KMS-11 (cell line): ENCODE measurements at regions not wholly inside any gene's neighbourhood (a gene's known extent, or its start where the extent isn't known, plus 50 kb on each side); places are given as distances from the start of the nearest gene placed in this dataset.

Source experiments
- H2AFZ ChIP-seq: fragments of 200-600 bp; sonication (generic); 2 replicates; pipeline ENCODE4 v1.6.1; 2016; ENCODE audit warnings: antibody characterized with exemption, mixed run types, low read depth
- H3K27ac ChIP-seq: fragments of 200-600 bp; sonication (generic); 2 replicates; pipeline ENCODE4 v1.6.1; 2016; ENCODE audit warnings: mild to moderate bottlenecking, mixed run types
- H3K27me3 ChIP-seq: fragments of 200-600 bp; sonication (generic); 2 replicates; pipeline ENCODE4 v1.6.1; 2017; ENCODE audit warnings: mild to moderate bottlenecking, low read depth, mixed run types, moderate library complexity; ENCODE audit not compliant: insufficient read depth
- H3K36me3 ChIP-seq: fragments of 200-600 bp; sonication (generic); 2 replicates; pipeline ENCODE4 v1.6.1; 2017; ENCODE audit warnings: mild to moderate bottlenecking, mixed run types; ENCODE audit not compliant: insufficient read depth
- H3K4me1 ChIP-seq: fragments of 200-600 bp; sonication (generic); 2 replicates; pipeline ENCODE4 v1.6.1; 2016; ENCODE audit warnings: mild to moderate bottlenecking, low read depth, mixed run types; ENCODE audit not compliant: poor library complexity, severe bottlenecking
- H3K4me2 ChIP-seq: fragments of 200-600 bp; sonication (generic); 2 replicates; pipeline ENCODE4 v1.7.0; 2016; ENCODE audit warnings: mild to moderate bottlenecking, mixed run types
- H3K4me3 ChIP-seq: fragments of 200-600 bp; sonication (generic); IDR thresholded peaks from 2 replicates; pipeline ENCODE4 v1.6.1; 2017; ENCODE audit warnings: low read depth, low read length, mixed read lengths; ENCODE audit not compliant: insufficient read depth
- H3K79me2 ChIP-seq: fragments of 200-600 bp; sonication (generic); 2 replicates; pipeline ENCODE4 v1.6.1; 2016; ENCODE audit warnings: low read depth, mixed run types; ENCODE audit not compliant: insufficient read depth
- H3K9ac ChIP-seq: fragments of 200-600 bp; sonication (generic); 2 replicates; pipeline ENCODE4 v1.6.1; 2016; ENCODE audit warnings: mild to moderate bottlenecking, mixed run types
- H4K20me1 ChIP-seq: fragments of 200-600 bp; sonication (generic); 2 replicates; pipeline ENCODE4 v1.6.1; 2016; ENCODE audit warnings: mild to moderate bottlenecking, mixed run types; ENCODE audit not compliant: insufficient read depth
- TF ChIP-seq, protein P1 (sequence below): fragments of 200-600 bp; sonication (generic); conservative IDR thresholded peaks from 2 replicates; pipeline ENCODE4 v1.6.1; 2017; ENCODE audit warnings: low read depth, mild to moderate bottlenecking, antibody characterized with exemption, low read length, moderate library complexity, mixed read lengths

DNA sequence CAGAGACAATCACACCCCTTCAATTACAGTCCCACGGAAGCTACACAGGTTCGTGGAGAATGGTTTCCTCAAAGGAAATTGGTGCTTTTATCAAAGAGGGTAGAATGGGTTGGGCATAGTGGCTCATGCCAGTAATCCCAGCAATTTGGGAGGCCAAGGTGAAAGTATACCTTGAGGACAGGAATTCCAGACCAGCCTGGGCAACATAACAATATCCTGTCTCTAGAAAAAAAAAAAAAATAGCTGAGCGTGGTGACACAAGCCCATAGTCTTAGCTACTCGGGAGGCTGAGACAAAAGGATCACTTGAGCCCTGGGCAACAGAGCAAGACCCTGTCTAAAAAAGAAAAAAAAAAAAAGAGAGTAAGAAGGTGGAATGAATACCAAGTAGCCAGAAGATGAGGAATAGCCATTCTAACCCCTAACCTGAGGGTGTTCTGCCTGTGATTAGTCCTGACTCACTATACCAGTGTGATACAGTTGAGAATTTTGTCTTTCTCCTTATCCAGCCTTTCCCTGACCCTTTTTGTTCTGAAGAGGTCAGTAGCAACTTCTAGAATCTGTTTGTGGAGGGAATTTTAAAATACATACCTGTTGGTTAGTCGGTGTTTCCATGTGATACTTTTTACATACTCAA, 283.2 kb downstream of the MREG start:
- Histone ChIP-seq H4K20me1 (no peaks in the 10 kb centered on the region), H3K4me3 (no peak overlapping the region), H3K27me3 (no peaks in the 10 kb centered on the region), H3K4me1 (no peaks in the 10 kb centered on the region), H3K9ac (no peak overlapping the region), H3K4me2 (no peak overlapping the region), H3K27ac (no peak overlapping the region), H2AFZ (no peak overlapping the region), H3K79me2 (no peaks in the 10 kb centered on the region), H3K36me3 (no peaks in the 10 kb centered on the region)
- TF ChIP-seq, protein P1, sequence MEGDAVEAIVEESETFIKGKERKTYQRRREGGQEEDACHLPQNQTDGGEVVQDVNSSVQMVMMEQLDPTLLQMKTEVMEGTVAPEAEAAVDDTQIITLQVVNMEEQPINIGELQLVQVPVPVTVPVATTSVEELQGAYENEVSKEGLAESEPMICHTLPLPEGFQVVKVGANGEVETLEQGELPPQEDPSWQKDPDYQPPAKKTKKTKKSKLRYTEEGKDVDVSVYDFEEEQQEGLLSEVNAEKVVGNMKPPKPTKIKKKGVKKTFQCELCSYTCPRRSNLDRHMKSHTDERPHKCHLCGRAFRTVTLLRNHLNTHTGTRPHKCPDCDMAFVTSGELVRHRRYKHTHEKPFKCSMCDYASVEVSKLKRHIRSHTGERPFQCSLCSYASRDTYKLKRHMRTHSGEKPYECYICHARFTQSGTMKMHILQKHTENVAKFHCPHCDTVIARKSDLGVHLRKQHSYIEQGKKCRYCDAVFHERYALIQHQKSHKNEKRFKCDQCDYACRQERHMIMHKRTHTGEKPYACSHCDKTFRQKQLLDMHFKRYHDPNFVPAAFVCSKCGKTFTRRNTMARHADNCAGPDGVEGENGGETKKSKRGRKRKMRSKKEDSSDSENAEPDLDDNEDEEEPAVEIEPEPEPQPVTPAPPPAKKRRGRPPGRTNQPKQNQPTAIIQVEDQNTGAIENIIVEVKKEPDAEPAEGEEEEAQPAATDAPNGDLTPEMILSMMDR = no peak

DNA sequence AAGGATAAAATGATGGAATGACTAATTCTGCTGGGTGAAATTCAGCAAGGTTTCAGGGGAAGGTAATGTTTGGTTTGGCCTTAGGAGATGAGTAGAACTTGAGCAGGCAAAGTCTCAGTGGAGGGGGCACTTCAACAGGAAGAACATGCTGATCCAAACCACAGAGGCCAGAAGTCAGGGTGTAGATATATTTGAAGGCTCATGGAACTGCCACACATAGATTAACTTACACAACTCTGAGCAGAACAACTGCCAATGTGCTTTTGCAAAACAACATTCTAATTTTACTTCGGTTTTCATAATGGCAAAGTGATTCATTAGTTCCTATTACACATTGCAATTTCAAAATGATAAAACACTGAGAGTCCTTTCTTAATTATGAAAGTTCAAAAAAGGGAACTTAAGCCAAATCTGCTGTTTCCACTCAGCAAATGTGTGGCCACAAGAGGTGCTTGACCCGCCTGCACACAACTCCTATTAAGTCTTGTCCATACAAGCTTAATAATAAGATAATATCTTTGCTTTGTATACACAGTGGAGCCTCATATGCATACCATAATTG, 284.8 kb downstream of the MREG start:
- Histone ChIP-seq H3K36me3 (no peaks in the 10 kb centered on the region), H3K4me2 (no peak overlapping the region), H3K4me1 (no peaks in the 10 kb centered on the region), H3K9ac (no peak overlapping the region), H3K79me2 (no peaks in the 10 kb centered on the region), H3K27me3 (no peaks in the 10 kb centered on the region), H3K4me3 (no peak overlapping the region), H2AFZ (no peak overlapping the region), H4K20me1 (no peaks in the 10 kb centered on the region), H3K27ac (no peak overlapping the region)
- TF ChIP-seq, protein P1 = no peak

DNA sequence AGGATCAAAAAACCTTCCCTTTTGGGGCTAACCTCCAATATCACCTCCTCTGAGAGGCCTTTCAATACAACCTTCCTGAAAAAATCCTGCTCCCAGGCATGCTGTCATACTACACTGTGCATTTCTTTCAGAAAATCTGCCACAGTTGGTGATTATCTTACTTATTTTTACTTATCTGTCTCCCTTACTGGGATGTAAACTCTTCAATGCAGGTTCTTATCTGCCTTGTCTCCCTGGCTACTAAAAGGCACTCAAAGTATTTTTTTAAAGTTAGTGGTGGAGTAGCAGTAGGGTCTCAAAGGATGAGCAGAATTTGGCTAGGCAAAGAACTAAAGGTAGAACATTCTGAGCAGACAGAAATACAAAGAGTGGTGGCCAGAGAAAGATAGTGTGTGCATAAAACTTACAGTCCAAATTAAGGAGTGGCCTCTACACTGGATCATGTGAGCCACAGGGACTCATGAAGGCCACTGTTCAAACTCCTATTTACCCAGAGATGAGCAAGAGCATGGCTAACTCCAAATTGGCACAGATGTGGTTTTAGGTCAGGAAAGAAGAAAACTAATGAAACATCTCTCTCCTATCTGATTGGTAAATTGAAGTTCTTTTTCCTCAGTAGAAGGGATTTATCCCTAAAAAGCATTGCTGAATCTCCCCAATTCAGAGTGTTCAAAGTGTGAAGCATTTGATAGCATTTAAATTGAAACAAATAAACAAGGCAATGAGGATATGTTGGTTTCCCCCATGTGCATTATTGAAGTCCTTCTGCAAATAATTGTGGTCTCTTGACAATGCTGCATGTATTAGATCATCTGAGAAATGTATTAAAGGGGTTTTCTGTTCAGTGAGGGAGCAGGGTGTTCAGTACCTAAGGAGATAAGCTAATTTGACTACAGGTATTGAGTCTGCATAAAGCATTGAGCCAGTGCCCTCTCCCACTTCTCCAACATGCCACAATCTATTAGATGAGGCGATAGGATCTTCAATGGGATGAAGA, 285.5 kb downstream of the MREG start:
- TF ChIP-seq, protein P1 = no peak
- H4K20me1 ChIP-seq = no peaks in the 10 kb centered on the region
- no peaks in the 10 kb centered on the region for H3K27me3 ChIP-seq
- no peak overlapping the region for H3K4me3 ChIP-seq
- no peak overlapping the region for H3K27ac ChIP-seq
- H2AFZ ChIP-seq = no peak overlapping the region
- H3K4me2 ChIP-seq = no peak overlapping the region
- H3K36me3 ChIP-seq = no peaks in the 10 kb centered on the region
- H3K9ac ChIP-seq = no peak overlapping the region
- no peaks in the 10 kb centered on the region for H3K4me1 ChIP-seq
- no peaks in the 10 kb centered on the region for H3K79me2 ChIP-seq

DNA sequence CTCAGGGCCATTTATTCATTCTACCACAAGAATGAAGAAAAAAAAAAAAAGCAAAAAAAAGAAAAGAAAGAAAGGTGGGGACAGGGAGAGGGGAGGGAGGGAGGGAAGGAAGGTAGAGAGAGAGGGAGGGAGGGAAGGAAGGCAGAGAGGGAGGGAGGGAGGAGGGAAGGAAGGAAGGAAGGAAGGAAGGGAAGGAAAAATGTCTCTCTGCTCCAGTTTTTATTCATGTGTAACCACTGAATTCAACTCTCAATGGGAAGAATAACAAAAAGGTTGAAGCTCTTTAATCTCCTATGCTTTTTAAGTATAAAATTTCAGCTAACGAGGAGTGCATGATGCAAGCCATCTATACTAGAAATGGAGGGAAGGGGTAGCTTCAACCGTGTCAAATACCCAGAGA, 287.3 kb downstream of the MREG start:
- Histone ChIP-seq H3K4me3 (no peak overlapping the region), H3K27ac (no peak overlapping the region), H3K27me3 (no peaks in the 10 kb centered on the region), H2AFZ (no peak overlapping the region), H3K36me3 (no peaks in the 10 kb centered on the region), H3K9ac (no peak overlapping the region), H3K4me2 (no peak overlapping the region), H4K20me1 (no peaks in the 10 kb centered on the region), H3K4me1 (no peaks in the 10 kb centered on the region), H3K79me2 (no peaks in the 10 kb centered on the region)
- TF ChIP-seq, protein P1 = no peak
